Activated CD8-positive, alpha-beta memory T cell treated with anti-CD3 and anti-CD28 coated beads, Interleukin-2, amount 50 U/mL, for 1 hour (primary cell): ENCODE measurements at regions not wholly inside any gene's neighbourhood (a gene's known extent, or its start where the extent isn't known, plus 50 kb on each side); places are given as distances from the start of the nearest gene placed in this dataset.
A peak's percentile ranks its signal among the peaks of the same experiment; 100 is the strongest.
"Not testable (repeated sequence)": the region's sequence is repeated elsewhere in the genome, so short reads cannot be mapped to it uniquely, and the experiment has no call there.

Experiments used
- DNase-seq: peaks from one replicate; pipeline ENCODE4 v3.0.0-alpha.2; 2020; ENCODE audit errors: extremely low read depth

DNA sequence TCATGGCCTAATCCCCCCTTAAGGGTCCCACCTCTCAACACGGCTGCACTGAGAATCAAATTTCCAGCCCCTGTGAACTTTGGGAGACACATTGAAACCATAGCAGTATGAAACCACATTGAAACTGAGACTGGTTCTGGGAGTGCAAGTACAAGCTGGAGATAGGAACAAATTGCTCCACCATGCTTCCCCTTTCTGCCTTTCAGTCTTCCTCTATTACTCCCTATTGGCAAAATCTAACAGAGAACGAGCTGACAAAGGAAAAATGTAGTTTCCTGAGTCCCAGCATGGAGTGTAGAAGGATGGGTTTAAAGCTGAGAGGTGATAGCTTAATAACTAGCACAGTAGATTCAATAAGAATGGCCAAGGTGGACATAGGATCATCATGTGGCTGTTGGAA, 161.7 kb upstream of the RPL34 start:
- DNase-seq = no peak

DNA sequence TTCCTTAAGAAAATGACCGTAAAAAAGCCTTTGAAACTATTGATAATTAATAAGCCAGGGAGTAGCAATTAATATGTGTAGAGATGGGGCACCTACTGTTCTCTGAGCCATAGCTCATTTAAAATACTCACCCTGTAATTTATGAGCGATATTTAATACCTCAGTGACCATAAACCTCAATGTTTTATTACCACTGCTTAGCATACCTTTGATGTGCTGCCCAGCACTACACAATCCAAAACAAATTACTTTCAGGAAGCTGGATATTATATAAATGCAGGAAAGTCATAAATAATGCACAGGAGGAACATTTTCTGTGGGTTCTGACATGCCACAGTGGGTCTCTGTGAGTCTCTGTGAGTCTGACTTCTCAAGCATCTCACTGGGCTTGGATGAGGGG, 166.1 kb upstream of the RPL34 start:
- DNase-seq = no peak

DNA sequence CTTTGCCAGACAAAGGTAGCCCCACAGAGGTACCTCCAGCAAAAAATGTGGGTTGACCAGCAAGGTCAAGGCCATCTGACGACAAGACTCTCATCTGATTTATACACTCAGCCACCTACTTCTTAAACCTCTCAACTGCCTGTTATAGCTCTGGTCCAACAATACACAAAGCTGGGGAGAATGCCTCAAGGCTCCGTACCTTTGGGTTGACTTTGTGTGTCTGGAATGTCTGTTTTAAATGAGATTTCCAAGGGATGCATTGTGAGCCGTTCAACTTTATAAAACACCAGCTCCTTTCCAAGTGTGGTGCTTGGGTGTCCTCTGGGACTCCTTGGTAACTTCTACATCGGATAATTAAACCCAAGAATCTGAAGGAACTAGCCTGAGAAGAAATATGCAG, 167.0 kb upstream of the RPL34 start:
- DNase-seq = no peak

DNA sequence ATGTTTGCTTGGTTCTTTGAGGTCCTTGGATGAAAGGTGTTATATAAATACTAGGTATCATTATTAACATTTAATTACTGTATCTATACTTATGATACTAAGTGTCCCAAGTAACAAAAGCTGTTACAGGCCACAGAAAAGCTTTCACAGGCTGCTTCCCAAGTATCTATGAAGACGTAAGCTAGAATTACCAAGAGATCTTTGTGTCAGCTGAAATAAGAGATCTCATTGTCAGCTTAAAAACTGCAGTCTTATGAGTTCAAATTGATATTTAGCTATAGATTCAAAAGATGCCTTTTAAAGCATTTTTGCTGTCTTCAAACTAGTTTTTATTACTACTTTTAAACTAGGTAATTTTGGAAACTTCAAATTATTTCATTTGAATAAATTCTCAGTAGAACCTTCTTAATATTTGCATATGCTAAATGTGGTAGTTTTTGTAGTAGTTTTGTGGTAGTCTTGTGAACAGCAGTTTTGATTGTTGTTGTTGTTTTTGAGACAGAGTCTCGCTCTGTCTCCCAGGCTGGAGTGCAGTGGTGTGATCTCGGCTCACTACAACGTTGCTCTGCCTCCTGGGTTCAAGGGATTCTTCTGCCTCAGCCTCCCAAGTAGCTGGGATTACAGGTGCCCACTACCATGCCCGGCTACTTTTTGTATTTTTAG, 170.0 kb upstream of the RPL34 start:
- no peak for DNase-seq

DNA sequence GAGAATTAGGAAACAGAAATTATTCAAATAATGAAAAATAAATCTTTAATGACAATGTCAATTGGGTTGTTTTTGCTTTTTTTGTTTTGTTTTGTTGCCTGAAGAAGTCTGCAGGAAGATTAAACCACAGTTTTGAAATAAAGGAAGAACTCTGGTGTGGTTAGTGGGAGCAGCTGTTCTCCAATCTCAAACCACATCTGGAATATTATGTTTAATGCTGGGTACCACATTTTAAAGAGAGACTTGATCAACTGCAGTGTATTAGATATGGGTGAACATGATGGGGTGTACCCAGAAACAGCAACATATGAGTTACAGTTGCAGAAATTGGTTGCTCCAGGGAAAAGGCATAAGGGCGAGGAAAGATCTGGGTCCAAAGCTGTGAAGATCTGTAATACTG, 171.2 kb upstream of the RPL34 start:
- no peak for DNase-seq

DNA sequence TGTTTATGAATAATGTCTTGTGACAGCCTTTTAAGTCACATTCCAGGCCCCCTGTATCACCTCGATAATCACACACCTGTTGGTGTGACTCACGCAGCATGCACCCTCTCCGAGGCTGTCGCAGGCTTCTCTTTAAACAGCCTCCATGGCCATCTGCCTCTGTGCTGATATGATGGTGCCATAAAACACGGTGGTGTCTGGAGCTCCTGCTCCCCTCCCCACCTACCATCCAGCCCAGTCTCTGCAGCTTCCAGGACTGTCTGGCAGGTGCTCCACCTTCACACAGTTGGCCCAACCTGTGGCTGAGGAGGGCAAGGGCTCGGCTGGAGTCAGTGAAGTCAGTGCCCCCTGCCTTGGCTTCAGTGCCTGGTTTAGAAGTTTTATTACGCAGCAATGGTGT, 173.8 kb upstream of the RPL34 start:
- no peak for DNase-seq

DNA sequence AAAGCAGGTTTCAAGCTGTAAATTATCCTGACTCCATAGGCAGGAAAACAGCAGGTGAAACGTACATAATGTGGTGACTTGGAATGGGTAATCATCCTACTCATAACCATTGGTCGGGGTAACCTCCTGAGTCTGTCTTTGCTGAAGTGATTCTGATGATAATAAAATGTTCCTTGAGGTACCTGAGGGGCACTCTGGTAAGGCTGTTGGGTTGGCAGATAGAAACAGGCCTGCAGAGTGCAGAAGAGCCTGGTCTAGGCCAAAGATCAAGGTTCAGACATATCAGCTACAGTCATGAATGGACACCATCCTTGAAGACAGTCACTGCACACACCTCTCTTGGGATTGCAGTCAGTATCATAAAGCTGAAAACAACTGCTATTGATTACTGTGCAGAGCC, 174.7 kb upstream of the RPL34 start:
- no peak for DNase-seq

DNA sequence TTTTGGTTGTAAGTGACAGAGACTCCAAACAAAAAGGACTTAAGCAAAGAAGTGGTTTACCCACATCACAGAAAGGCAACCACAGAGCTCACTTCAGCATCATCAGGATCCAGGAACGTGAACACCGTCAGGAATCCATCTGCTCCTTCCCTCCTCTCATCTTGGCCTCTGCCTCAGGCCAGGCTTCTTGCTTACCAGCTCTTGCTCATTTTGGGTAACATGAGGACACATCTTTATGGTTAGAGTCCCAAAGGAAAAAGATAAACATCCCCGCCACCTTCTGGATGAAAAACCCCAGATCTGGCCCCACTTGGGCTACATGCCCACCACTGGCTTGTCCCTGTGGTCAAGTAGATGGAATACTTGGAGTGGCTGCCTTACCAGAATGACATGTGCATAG, 176.8 kb upstream of the RPL34 start:
- DNase-seq = no peak

DNA sequence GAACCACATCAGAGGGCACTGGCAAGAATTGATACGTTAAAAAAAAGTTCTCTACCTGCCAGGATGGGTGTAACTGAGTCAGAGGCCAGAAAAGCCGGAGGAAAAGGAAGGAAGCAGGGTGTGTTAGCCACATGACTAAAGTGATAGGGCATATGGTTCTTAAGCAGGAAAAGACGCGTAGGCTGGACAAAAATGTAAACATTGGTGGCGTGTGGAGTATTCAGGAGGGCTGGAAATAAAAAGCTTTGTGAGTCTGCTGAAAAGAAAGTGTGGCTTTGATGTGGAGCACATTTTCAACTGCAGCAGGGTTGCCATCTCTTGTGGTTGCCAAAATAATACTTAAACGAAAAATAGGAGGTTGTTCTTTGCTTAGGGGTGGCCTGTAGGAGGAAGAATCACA, 186.5 kb upstream of the RPL34 start:
- peak; percentile 36 for DNase-seq

DNA sequence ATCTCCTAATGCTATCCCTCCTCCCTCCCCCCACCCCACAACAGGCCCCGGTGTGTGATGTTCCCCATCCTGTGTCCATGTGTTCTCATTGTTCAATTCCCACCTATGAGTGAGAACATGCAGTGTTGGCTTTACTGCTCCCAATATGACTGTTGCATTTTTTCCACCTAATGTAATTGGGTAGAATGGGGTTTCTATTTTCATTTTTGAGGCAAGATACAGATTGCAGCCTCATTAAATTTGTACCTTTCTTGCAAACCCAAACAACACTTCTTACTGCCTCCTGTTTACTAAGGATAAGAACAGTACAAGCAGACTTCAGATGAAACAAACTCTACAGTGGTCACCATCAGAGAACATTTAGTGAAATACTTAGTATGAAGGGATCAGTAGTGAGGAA, 187.0 kb upstream of the RPL34 start:
- DNase-seq = not testable (repeated sequence)

DNA sequence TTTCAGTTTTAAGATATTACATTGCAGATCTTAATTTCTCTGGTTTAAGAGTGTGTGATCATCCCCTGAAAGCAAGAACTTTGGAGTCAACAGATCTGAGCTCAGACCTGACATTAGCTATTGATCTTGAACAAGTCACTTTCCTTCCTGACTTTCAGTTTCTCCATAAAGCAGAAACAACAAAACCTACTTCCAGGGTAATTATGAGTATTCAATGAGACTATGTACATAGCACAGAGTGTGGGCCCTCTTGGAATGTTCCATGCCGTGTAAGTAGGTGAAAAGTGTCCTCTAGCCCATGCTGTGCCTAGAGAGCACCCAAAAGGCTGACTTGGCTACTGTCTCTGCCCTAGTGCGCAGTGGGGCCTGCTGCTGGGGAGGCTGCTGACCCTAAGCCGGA, 188.0 kb upstream of the RPL34 start:
- DNase-seq = no peak

DNA sequence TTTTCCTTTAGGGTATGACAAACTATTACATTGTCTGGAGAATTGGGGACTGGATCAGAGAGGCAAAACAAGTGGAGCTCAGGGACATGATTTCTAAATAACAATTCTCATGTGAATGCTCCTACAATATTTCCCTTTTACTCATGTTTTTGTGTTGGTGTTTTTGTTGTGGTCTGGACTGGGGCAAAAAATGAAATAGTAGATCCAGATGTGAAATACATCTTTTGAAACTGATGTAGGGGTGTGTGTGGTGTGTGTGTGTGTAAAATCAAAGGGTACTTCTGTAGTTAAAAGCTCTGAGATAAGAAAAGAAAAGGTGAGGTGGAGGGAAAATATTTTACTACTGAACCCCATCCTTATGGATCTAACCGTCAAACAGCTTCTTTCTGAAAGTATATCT, 188.4 kb upstream of the RPL34 start:
- DNase-seq = no peak

DNA sequence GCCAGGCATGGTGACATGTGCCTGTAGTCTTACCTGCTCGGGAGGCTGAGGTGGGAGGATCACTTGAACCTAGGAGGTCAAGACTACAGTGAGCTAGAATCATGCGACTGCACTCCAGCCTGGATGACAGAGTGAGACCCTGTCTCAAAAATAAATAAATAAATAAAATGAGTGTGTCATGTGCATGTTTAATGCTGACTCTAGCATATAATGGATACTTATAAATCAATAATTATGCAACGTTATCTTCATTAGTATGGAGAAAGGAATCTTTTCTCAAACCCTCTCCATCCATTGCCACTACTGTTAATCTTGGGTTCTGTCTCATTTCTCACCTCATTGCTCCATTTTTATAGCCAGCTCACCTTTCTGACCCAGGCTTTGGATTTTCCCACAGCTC, 189.5 kb upstream of the RPL34 start:
- DNase-seq = no peak

DNA sequence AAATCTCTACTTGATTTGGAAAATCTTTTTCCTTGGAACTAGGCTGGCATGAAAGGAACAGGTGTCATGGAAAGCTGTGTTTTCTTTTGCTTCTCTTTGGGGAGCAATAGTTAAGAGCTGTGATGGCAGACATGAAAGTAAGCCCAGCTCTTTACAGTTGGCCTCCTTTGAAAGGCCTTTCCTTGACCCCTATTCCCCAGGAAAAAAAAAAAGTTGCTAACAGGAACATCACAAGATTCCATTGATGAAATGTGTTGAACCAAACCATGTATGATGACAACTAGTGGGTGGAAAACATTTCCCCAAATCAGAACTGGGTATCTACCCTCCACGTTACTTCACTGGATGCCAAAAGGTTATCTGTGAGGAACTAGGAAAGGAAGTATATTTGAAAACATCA, 190.7 kb upstream of the RPL34 start:
- DNase-seq = no peak

DNA sequence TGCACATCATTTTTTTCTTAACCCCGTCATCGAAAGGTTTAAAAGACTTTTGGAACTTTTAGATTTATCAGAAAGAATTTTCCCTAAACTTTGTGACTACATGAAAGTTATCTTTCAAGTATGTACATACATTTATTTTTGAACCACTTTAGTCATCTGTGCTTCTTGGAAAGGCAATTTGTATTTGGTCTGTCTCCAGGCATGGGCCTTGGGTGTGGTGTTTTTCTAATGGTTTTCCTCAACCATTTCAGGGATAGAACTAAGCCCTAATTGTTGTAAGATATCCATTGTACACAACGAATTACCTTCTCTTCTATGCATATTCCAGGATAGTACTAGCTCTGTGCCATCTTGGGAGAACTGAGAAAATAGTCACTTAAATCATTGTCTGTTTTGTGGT, 191.5 kb upstream of the RPL34 start:
- DNase-seq = no peak

DNA sequence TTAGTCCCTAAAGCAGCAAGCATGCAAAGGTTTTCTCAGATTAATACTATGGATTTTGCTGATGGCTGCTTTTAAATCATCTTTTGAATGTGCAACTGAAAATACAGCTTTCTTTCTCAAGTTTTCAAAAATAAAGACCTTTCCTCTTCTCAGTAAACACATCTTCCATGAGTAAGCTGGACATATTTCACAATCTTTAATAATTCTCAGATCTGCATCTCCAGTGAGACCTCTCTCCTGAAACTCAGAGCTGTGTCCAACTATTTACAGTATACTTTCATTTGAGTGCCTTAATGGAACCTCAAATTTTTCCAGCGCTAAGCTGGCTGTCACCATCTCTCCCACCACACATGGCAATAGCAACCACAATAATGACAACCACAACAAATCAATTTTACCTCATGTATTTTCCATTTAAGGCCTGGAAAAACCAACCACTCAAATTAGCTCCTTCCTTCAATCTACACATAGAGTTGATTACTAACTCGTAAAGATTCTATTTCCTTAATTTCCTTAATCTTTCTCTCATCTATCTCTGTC, 192.4 kb upstream of the RPL34 start:
- DNase-seq = no peak

DNA sequence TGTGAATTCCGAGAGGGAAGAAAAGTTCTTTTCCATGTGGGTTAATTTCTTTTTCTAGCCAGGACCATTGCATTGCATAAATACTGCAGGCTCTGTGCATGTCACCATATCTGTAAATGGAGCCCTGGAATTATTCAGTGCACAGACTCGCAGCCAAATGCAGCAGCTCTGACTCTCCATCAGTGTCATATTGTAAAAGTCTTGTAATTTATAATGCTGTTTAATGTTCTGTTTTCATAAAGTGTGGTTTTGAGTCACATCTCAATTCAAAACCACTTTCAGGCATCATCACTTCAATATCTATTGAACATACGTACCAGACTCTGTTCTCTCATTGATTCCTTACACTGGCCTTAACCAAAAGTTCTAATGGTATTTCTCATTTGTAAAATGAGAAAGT, 193.9 kb upstream of the RPL34 start:
- no peak for DNase-seq

DNA sequence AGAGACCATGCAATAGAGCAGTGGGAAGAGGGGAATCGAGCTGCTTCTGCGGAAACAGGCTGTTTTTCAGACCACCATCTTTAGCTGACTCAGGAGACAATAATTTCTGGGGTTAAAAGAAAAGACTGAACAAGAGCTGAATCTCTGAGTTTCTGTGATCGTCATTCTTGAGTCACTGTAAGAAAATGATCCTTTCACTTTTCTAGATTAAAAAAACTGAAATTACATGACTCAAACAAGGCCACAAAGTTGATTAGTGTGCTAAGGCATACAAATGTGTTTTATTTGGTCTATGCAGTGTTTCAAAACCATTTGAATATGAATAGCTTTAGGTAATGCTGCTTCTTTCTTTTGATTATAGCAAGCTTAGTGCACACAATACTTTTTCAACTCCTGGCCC, 194.4 kb upstream of the RPL34 start:
- no peak for DNase-seq

DNA sequence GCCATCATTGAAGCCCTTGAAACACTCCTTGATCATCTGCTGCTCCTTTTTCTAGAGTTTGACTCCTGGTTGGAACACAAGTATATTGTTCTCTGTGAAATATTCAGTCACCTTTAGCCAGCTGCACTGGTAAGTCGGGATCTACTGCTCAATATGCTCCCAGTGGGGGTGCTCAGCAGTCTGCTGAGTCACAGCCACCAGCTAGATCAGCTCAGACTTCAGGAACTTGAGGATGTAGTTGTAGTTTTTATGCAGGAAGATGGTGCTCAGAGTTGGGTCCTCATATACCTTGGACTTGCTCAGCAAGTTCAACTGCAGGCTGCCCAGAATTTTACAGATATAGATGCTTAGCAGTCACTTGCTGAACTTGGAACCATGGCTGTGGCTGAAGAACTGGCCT, 202.5 kb upstream of the RPL34 start:
- no peak for DNase-seq

DNA sequence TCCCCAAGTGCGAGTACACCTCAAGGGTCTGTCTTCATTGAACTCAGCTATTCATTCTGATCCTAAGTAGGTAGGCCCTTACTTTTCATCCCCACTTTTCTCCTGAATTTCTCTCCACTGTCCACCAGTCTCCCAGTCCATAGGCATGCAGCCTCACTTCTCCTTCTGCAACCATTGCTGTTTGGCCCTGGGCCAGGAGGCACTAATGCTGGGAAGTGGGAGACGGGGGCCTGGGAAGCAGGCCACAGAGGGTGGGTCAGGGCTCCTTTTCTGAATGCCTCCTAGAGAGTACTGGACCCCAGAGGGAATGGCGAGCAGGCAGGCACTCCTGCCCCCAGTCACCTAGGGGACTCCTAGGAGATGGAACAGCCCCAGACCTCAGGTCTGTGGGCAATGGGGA, 203.5 kb upstream of the RPL34 start:
- no peak for DNase-seq

DNA sequence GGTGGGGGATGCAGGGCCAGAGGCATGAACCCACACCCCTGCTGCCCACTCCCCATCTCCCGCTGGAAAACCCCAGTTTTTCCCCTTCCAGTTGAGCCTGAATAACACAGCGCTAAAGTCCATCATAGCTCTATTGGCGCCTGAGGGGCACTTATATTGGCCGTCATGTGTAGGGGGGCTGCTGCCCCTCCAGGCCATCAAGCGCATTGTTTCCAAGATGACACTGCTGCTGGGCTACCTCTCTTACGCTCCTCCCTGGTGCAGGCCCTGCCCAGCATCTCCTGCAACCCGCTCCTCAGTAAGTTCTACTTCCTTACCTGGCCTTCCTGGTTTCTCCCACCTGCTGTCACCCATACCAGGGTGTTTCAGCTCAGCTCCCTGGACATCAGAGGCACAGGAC, 205.0 kb upstream of the RPL34 start:
- no peak for DNase-seq

DNA sequence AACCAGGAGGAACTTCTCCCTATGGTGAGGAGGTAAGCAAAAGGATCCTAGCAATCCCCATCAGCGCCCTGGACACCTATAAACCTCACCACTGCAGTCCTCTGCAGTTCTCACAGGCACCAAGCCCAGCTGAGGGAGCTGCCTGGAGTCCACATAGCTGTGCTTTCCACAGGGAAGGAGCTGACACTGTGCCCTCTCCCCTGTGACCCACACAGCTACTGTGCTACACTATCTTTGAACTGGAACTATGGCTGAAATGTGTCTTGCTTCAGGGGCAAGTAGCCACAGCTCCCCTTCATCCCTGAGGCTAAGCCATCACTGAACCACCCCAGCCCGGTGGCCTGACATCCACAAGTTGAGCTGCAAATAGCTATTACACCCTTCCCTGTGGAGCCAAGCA, 208.5 kb upstream of the RPL34 start:
- DNase-seq = no peak

DNA sequence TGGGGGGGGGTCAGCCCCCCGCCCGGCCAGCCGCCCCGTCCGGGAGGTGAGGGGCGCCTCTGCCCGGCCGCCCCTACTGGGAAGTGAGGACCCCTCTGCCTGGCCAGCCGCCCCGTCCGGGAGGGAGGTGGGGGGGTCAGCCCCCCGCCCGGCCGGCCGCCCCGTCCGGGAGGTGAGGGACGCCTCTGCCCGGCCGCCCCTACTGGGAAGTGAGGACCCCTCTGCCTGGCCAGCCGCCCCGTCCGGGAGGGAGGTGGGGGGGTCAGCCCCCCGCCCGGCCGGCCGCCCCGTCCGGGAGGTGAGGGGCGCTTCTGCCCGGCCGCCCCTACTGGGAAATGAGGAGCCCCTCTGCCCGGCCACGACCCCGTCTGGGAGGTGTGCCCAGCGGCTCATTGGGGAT, 210.7 kb upstream of the RPL34 start:
- DNase-seq = not testable (repeated sequence)

DNA sequence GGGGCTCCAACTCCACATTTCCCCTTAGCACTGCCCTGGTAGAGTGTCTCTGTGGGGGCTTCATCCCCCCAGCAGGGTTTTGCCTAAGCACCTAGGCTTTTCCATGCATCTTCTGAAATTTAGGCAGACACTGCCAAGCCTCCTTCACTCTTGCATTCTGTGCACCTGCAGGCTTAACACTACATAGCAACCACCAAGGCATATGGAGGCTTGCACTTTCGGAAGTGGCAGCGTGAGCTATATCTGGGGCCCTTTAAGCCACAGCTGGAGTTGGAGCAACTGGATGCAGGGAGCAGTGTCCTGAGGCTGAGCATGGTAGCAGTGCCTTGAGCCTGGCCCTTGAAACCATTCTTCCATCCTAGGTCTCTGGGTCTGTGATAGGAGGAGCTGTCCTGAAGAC, 214.8 kb upstream of the RPL34 start:
- no peak for DNase-seq
